Liver (tissue), 2 donors: ENCODE measurements at regions not wholly inside any gene's neighbourhood (a gene's known extent, or its start where the extent isn't known, plus 50 kb on each side); places are given as distances from the start of the nearest gene placed in this dataset.

ENCODE experiments used
- RAD21 ChIP-seq, 2 donors: IDR thresholded peaks; 2 replicates each; pipeline ENCODE4 v1.6.1; 2016; ENCODE audit warnings: antibody characterized with exemption in 2 of 2, mild to moderate bottlenecking in 2 of 2
- SP1 ChIP-seq: IDR thresholded peaks from 2 replicates; pipeline ENCODE4 v1.6.1; 2018; ENCODE audit warnings: antibody characterized with exemption, mild to moderate bottlenecking
- donor health status: healthy.

- TF ChIP-seq SP1 (no peak), RAD21 (IDR thresholded peaks at IDR 0.05) (no peak)
Measured at GRCh38 chr12:127431594-127431993, 835.4 kb upstream of the TMEM132C start.
